ENCODE measurements at regions not wholly inside any gene's neighbourhood (a gene's known extent, or its start where the extent isn't known, plus 50 kb on each side); places are given as distances from the start of the nearest gene placed in this dataset.

DNA sequence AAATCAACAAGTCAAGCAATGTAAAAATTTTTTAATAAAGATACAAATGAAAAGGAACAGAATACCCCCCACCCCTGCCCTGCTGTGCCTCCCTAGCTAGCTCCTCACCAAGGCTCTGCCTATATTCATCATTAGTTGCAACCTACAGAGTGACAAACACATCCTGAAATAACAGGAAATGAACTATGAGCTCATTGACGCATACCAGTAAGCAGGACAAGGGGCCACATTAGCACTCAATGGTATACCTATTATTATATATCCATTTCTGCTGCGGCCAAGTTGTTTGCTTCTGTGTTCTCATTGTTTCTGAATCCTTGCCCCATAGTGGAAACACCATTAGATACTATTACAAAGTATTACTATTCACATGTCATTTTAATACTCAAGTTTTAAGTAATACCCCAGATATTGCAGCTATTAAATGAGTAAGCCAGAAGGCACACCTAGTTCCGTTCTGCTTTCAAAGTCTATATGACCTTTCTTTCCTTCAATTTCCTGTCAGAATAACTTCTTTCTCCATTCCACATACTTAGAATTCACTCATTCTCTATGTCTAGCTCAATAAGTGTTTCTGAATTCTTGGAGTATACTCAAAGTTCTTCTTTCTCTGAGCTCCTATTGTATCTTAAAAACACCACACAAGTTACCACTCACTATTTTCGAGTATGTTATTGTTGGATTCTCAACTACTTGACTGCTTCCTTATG lies 1214.9 kb downstream of the PLA2G4A start:
- no peak overlapping the region for H3K4me3 ChIP-seq (ENCODE audit: low read length)
- no peaks in the 10 kb centered on the region for H3K9me3 ChIP-seq (ENCODE audit: low read depth, low read length)
- no peaks in the 10 kb centered on the region for H3K27me3 ChIP-seq (ENCODE audit: insufficient read depth, low read length)
- no peaks in the 10 kb centered on the region for H3K4me1 ChIP-seq (ENCODE audit: insufficient read depth, low read length)

DNA sequence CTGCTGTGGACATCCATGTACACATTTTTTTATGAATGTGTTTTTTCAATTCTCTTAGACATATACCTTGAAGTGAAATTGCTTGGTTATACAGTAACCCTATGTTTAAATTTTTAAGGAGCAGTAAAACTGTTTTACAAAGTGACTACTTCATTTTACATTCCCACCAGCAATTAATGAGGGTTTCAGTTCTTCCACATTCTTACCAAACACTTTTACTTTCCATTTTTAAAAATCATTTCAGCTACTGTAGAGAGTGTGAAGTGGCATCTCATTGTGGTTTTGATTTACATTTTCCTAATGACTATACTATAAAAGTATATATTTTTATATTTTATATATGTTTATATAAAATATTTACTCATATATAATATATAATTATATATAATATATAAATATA lies 1221.5 kb downstream of the PLA2G4A start:
- no peaks in the 10 kb centered on the region for H3K27me3 ChIP-seq (ENCODE audit: insufficient read depth, low read length)
- no peaks in the 10 kb centered on the region for H3K4me1 ChIP-seq (ENCODE audit: insufficient read depth, low read length)
- H3K9me3 ChIP-seq (ENCODE audit: low read depth, low read length): no peaks in the 10 kb centered on the region
- no peak overlapping the region for H3K4me3 ChIP-seq (ENCODE audit: low read length)

DNA sequence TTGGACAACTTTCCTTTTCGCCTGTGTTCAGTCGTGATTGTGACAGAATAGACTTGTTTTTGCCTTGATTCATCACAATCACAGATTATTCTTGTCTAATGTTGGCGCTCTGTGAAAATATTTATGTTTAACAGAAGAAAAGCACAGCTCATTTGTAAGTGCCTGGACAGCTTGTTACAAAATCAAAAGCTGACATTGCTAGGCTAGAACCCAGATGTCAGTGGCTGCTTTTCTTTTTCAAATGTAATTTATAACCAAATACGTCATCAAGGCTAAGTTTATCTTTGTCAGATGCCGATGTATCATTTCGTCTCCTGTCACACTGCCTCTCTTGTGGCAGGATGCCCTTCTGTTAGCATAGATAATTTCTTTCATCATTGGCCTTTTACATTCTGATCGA lies 1227.3 kb downstream of the PLA2G4A start:
- no peaks in the 10 kb centered on the region for H3K4me1 ChIP-seq (ENCODE audit: insufficient read depth, low read length)
- no peaks in the 10 kb centered on the region for H3K27me3 ChIP-seq (ENCODE audit: insufficient read depth, low read length)
- no peaks in the 10 kb centered on the region for H3K9me3 ChIP-seq (ENCODE audit: low read depth, low read length)
- H3K4me3 ChIP-seq (ENCODE audit: low read length): no peak overlapping the region

DNA sequence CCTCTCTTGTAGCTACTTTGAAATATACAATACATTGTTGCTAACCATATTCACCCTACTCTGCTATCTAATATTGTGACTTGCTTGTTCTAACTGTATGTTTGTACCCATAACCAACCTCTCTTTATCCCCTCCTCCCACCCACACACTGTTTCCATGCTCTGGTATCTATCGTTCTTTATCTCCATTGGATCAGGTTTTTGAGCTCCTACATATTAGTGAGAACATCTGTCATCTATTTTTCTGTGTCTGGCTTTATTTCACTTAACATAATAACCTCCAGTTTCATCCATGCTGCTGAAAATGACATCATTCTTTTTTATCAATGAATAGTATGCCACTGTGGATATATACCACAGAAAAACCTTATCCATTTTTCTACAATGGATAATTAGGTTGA lies 1230.1 kb downstream of the PLA2G4A start:
- Histone ChIP-seq H3K27me3 (ENCODE audit: insufficient read depth, low read length) (no peaks in the 10 kb centered on the region), H3K9me3 (ENCODE audit: low read depth, low read length) (peaks cover 10% of the 10 kb centered on the region), H3K4me1 (ENCODE audit: insufficient read depth, low read length) (no peaks in the 10 kb centered on the region), H3K4me3 (ENCODE audit: low read length) (no peak overlapping the region)

DNA sequence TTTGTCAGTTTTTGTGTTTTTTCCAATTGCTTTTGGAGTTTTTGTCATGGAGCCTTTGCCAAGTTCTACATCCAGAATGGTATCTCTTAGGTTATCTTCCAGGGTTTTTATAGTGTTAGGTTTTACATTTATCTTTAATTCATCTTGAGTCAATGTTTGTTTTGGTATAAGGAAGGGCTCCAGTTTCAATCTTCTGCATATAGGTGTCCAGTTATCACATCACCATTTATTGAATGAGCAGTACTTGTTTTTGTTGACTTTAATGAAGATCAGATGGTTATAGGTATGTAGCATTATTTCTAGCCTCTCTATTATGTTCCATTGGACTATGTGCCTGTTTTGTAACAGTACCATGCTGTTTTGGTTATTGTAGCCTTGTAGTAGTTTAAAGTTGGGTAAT lies 1233.1 kb downstream of the PLA2G4A start:
- Histone ChIP-seq H3K9me3 (ENCODE audit: low read depth, low read length) (peaks cover 15% of the 10 kb centered on the region), H3K27me3 (ENCODE audit: insufficient read depth, low read length) (no peaks in the 10 kb centered on the region)

DNA sequence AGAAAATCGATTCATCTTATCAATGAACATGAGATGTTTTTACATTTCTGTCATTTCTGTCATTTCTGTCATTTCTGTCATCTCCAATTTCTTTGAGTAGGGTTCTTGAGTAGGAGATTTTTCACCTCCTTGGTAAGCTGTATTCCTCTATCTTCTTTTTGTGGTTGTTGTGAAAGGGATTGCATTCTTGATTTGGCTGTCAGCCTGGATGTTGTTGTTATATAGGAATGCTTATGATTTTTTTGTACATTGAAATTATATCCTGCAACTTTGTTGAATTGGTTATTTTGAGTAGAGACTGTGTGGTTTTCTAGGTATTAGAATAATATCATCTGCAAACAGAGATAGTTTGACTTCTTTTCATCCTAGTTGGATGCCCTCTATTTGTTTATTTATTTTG lies 1233.7 kb downstream of the PLA2G4A start:
- no peaks in the 10 kb centered on the region for H3K4me1 ChIP-seq (ENCODE audit: insufficient read depth, low read length)

More for the DNA sequence above, 1233.1 kb downstream of the PLA2G4A start:
- H3K4me1 ChIP-seq (ENCODE audit: insufficient read depth, low read length): no peaks in the 10 kb centered on the region
- H3K4me3 ChIP-seq (ENCODE audit: low read length): no peak overlapping the region

DNA sequence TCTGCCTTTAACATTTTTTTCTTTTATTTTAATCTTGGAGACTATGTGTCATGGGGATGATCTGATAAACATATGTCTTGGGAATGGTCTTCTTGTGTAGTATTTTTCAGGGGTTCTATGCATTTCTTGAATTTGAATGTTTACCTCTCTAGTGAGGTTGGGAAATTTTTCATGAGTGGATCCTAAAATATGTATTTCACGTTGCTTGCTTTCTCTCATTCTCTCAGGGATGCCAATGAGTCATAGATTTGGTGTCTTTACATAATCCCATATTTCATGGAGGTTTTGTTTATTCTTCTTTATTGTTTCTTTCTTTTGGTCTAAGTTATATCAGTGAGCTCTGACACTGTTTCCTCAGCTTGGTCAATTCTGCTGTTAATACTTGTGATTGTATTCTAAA lies 1237.2 kb downstream of the PLA2G4A start:
- H3K4me1 ChIP-seq (ENCODE audit: insufficient read depth, low read length): no peaks in the 10 kb centered on the region
- no peak overlapping the region for H3K4me3 ChIP-seq (ENCODE audit: low read length)
- H3K9me3 ChIP-seq (ENCODE audit: low read depth, low read length): peaks cover 30% of the 10 kb centered on the region
- no peaks in the 10 kb centered on the region for H3K27me3 ChIP-seq (ENCODE audit: insufficient read depth, low read length)

More for the DNA sequence above, 1233.7 kb downstream of the PLA2G4A start:
- Histone ChIP-seq H3K27me3 (ENCODE audit: insufficient read depth, low read length) (no peaks in the 10 kb centered on the region), H3K4me3 (ENCODE audit: low read length) (no peak overlapping the region), H3K9me3 (ENCODE audit: low read depth, low read length) (peaks cover 19% of the 10 kb centered on the region)

DNA sequence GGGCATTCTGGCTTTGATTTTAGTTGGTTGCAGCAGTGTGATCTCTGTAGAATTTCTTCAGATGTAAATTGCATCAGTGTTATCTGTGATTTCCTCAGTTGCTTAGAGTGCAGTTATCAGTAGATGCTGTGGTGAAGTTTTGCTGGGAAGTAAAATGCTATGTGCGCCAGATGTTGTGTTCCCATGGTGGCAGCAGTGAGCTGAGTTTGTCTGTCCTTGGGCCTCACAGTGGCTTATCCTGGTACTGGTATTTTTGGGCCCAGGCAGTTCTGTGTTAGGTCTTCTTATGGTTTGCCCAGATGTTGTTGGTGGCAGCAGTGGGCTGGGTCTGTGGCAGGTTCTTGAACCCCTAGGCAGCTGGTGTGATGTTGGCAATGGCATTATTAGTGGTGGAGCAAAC lies 1242.1 kb downstream of the PLA2G4A start:
- H3K9me3 ChIP-seq (ENCODE audit: low read depth, low read length): peaks cover 26% of the 10 kb centered on the region
- no peaks in the 10 kb centered on the region for H3K27me3 ChIP-seq (ENCODE audit: insufficient read depth, low read length)
- no peaks in the 10 kb centered on the region for H3K4me1 ChIP-seq (ENCODE audit: insufficient read depth, low read length)
- no peak overlapping the region for H3K4me3 ChIP-seq (ENCODE audit: low read length)

DNA sequence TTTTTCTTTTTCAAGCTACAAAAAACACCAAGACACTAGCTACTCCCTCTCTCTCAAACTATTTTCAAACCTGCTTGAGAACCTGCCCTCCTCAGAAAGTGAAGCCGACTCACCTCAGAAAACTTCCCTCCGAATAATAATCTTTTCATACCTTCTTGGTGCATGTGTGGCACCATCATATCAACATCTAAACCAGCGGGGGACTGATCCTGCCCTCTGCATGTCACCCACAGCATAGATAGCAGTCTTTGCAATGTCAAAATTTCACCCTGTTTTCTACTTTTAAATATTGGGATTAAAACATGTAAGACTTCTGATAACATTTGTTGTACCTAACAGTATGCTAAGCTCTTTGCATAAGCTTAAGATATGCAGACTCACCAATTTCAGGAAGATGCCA lies 1260.3 kb downstream of the PLA2G4A start:
- Histone ChIP-seq H3K4me3 (ENCODE audit: low read length) (no peak overlapping the region), H3K9me3 (ENCODE audit: low read depth, low read length) (peaks cover 16% of the 10 kb centered on the region), H3K4me1 (ENCODE audit: insufficient read depth, low read length) (no peaks in the 10 kb centered on the region), H3K27me3 (ENCODE audit: insufficient read depth, low read length) (no peaks in the 10 kb centered on the region)

DNA sequence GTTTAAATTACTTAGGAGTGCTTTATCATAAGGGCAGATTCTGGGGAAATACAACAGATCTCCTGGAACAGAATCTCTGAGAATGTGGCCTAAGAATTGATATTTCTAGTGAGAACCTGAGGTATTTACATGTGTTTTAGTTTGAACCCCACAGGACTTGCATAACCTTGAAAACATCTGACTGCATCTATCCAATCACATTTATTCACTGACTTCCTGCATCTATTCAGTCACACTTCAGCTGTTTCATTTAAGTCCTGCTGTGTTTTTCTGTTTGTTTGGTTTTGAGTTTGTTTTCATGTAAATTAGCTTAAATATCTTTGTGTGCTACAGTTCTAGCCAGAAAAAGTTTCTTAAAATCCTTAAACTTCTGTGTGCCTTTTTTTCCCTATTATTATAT lies 1260.7 kb downstream of the PLA2G4A start:
- Histone ChIP-seq H3K27me3 (ENCODE audit: insufficient read depth, low read length) (no peaks in the 10 kb centered on the region), H3K9me3 (ENCODE audit: low read depth, low read length) (peaks cover 16% of the 10 kb centered on the region), H3K4me3 (ENCODE audit: low read length) (no peak overlapping the region), H3K4me1 (ENCODE audit: insufficient read depth, low read length) (no peaks in the 10 kb centered on the region)

DNA sequence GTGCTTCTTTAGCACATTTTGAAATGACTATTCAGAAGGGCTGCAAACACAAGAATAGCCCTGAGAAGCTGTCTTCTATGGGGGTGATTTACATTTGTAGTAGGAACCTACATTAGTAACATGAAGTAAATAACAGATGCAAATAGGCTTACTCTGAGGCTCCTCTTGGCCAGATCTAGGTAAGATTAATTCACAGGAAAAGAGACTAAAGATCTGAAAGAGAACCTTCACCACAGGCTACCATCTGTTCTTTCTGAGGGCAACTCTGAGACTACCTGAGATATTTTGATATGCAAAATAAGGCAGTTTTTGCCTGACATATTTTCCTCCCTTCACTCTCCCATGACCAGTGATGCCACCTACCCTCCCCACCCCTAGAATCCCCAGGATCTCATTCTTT lies 1267.8 kb downstream of the PLA2G4A start:
- no peaks in the 10 kb centered on the region for H3K9me3 ChIP-seq (ENCODE audit: low read depth, low read length)
- H3K4me1 ChIP-seq (ENCODE audit: insufficient read depth, low read length): no peaks in the 10 kb centered on the region
- no peaks in the 10 kb centered on the region for H3K27me3 ChIP-seq (ENCODE audit: insufficient read depth, low read length)
- H3K4me3 ChIP-seq (ENCODE audit: low read length): no peak overlapping the region

DNA sequence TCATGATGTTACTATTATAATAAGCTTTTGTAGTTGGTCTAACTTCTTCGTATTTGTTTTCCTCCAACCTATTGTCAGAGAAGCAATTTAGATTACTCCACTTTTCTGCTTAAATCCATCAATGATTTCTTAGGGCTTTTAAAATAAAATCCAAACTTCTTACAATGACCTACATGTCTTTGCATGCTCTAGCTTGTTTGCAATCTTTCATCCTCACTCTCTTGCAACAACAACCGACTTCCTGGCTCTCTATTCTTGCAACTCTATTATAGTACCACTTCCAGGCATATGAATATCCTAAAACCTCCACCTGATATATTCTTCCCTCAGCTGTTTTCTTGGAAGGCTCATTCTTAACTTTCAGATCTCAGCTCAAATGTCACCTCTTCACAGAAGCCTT lies 1288.7 kb downstream of the PLA2G4A start:
- no peaks in the 10 kb centered on the region for H3K9me3 ChIP-seq (ENCODE audit: low read depth, low read length)
- no peaks in the 10 kb centered on the region for H3K27me3 ChIP-seq (ENCODE audit: insufficient read depth, low read length)
- H3K4me3 ChIP-seq (ENCODE audit: low read length): no peak overlapping the region
- no peaks in the 10 kb centered on the region for H3K4me1 ChIP-seq (ENCODE audit: insufficient read depth, low read length)

DNA sequence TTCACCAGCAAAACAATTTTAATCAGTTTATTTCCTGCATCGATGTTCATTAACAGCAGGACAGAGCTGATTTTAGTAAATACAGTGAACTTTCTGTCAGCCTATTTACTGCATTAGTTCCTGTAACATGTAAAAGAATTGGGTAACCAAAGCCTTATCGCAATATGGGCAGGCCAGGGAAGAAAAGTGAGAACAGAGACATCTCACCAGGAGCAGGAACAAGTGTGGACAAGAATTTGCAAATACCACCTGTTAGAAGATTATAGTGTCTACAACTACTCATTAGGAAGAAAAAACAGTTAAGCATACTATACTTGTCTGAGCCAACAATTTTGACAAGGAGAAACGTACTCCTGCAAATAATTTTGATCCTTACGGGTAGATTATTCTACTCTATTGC lies 1293.9 kb downstream of the PLA2G4A start:
- H3K9me3 ChIP-seq (ENCODE audit: low read depth, low read length): no peaks in the 10 kb centered on the region
- no peaks in the 10 kb centered on the region for H3K27me3 ChIP-seq (ENCODE audit: insufficient read depth, low read length)

DNA sequence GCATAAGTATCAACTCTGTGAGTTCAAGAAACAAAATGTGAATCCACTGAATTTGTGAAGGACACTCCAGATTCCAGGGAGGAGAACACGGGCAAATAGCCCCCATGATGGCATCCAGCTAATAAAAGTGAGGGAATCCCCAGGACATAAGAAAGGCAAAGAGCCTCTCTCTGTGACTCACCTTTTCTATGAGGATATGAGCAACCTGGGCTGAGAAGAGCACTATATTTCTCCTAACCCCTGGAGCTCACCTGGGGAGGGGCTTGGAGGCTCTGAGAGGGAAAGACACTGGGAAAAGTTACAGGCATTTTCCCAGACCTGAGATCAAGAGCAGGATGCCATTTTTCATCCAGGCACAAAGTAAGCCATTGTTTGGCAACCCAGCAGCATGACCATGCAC lies 1298.8 kb downstream of the PLA2G4A start:
- Histone ChIP-seq H3K4me1 (ENCODE audit: insufficient read depth, low read length) (no peaks in the 10 kb centered on the region), H3K9me3 (ENCODE audit: low read depth, low read length) (no peaks in the 10 kb centered on the region), H3K4me3 (ENCODE audit: low read length) (no peak overlapping the region), H3K27me3 (ENCODE audit: insufficient read depth, low read length) (no peaks in the 10 kb centered on the region)

More for the DNA sequence above, 1293.9 kb downstream of the PLA2G4A start:
- H3K4me1 ChIP-seq (ENCODE audit: insufficient read depth, low read length): no peaks in the 10 kb centered on the region
- no peak overlapping the region for H3K4me3 ChIP-seq (ENCODE audit: low read length)

DNA sequence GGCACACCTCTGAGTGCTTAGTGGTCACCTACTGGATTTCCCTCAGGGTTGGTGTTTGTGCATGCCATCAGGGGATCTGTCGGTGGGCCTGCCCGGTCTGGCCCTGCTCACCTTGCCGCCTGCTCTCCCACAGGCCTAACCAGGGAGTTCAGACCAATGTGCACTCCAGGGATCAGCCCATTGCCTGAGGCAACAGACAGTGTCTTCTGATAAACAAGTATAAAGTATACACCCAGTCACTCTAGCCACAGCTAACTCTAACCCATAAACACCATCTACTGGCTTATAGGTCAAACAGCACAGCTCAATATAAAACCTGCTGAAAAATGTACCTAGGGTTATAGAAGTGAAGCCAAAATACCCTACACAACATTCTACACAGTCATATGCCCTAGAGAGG lies 1300.0 kb downstream of the PLA2G4A start:
- H3K9me3 ChIP-seq (ENCODE audit: low read depth, low read length): no peaks in the 10 kb centered on the region
- no peaks in the 10 kb centered on the region for H3K27me3 ChIP-seq (ENCODE audit: insufficient read depth, low read length)
- no peaks in the 10 kb centered on the region for H3K4me1 ChIP-seq (ENCODE audit: insufficient read depth, low read length)
- no peak overlapping the region for H3K4me3 ChIP-seq (ENCODE audit: low read length)
